ENCODE measurements at regions not wholly inside any gene's neighbourhood (a gene's known extent, or its start where the extent isn't known, plus 50 kb on each side); places are given as distances from the start of the nearest gene placed in this dataset.
A peak's percentile ranks its signal among the peaks of the same experiment; 100 is the strongest.
"Not testable (repeated sequence)": the region's sequence is repeated elsewhere in the genome, so short reads cannot be mapped to it uniquely, and the experiment has no call there.

GRCh38 chr13:52235900-52236595, 76.7 kb upstream of the NEK3 start:
- H3K27ac ChIP-seq (ENCODE audit: low read length); intact Hi-C loops (cut with micrococcal nuclease; ENCODE audit: unreplicated experiment); in situ Hi-C loops (cut with HindIII; ENCODE audit: low pct_unique_long_range_greater_than_20kb, low sequenced_read_pairs); H3K4me3 ChIP-seq (ENCODE audit: low read depth in 2 of 2, low read length in 2 of 2); H3K4me1 ChIP-seq (ENCODE audit: control insufficient read depth, insufficient read depth, low read length); BruUV-seq (replicated peaks); H3K9me3 ChIP-seq (ENCODE audit: control insufficient read depth, insufficient read depth, low read depth, low read length); H3K27me3 ChIP-seq (ENCODE audit: control insufficient read depth, insufficient read depth, low read length); CTCF ChIA-PET; H3K36me3 ChIP-seq (ENCODE audit: control insufficient read depth, insufficient read depth, low read length): not testable (repeated sequence)
- ATAC-seq (peak; percentile 96), DNase-seq (ENCODE audit: low read depth, low spot score) (peak; percentile 15)
- POLR2A ChIA-PET = interaction anchor here (0.7 kb wide), 1 partner anchor 38 kb away, joined by 3 read pairs; no protein-coding TSS in a partner anchor
- peak; percentile 78 for TF ChIP-seq CTCF (IDR thresholded peaks at IDR 0.05)

- in situ Hi-C loops (cut with HindIII; ENCODE audit: low pct_unique_long_range_greater_than_20kb, low sequenced_read_pairs); CTCF ChIA-PET; H3K36me3 ChIP-seq (ENCODE audit: control insufficient read depth, insufficient read depth, low read length); H3K4me3 ChIP-seq (ENCODE audit: low read depth in 2 of 2, low read length in 2 of 2); H3K9me3 ChIP-seq (ENCODE audit: control insufficient read depth, insufficient read depth, low read depth, low read length); BruUV-seq (replicated peaks); POLR2A ChIA-PET; H3K4me1 ChIP-seq (ENCODE audit: control insufficient read depth, insufficient read depth, low read length); intact Hi-C loops (cut with micrococcal nuclease; ENCODE audit: unreplicated experiment); ATAC-seq; H3K27ac ChIP-seq (ENCODE audit: low read length); DNase-seq (ENCODE audit: low read depth, low spot score); H3K27me3 ChIP-seq (ENCODE audit: control insufficient read depth, insufficient read depth, low read length): not testable (repeated sequence)
These were observed 75.5 kb upstream of the NEK3 start for GRCh38 chr13:52234928-52235327.

- H3K9me3 ChIP-seq (ENCODE audit: control insufficient read depth, insufficient read depth, low read depth, low read length); POLR2A ChIA-PET; DNase-seq (ENCODE audit: low read depth, low spot score); BruUV-seq (replicated peaks); CTCF ChIA-PET; intact Hi-C loops (cut with micrococcal nuclease; ENCODE audit: unreplicated experiment); H3K27me3 ChIP-seq (ENCODE audit: control insufficient read depth, insufficient read depth, low read length); ATAC-seq; H3K4me3 ChIP-seq (ENCODE audit: low read depth in 2 of 2, low read length in 2 of 2); H3K27ac ChIP-seq (ENCODE audit: low read length); in situ Hi-C loops (cut with HindIII; ENCODE audit: low pct_unique_long_range_greater_than_20kb, low sequenced_read_pairs); H3K4me1 ChIP-seq (ENCODE audit: control insufficient read depth, insufficient read depth, low read length); H3K36me3 ChIP-seq (ENCODE audit: control insufficient read depth, insufficient read depth, low read length): not testable (repeated sequence)
These were observed 63.7 kb upstream of the NEK3 start for GRCh38 chr13:52223063-52223462.

- BruUV-seq (replicated peaks); intact Hi-C loops (cut with micrococcal nuclease; ENCODE audit: unreplicated experiment); CTCF ChIA-PET; POLR2A ChIA-PET; in situ Hi-C loops (cut with HindIII; ENCODE audit: low pct_unique_long_range_greater_than_20kb, low sequenced_read_pairs); H3K36me3 ChIP-seq (ENCODE audit: control insufficient read depth, insufficient read depth, low read length); H3K9me3 ChIP-seq (ENCODE audit: control insufficient read depth, insufficient read depth, low read depth, low read length); H3K4me3 ChIP-seq (ENCODE audit: low read depth in 2 of 2, low read length in 2 of 2); ATAC-seq; DNase-seq (ENCODE audit: low read depth, low spot score); H3K4me1 ChIP-seq (ENCODE audit: control insufficient read depth, insufficient read depth, low read length); H3K27me3 ChIP-seq (ENCODE audit: control insufficient read depth, insufficient read depth, low read length); H3K27ac ChIP-seq (ENCODE audit: low read length): not testable (repeated sequence)
These were observed 54.5 kb upstream of the NEK3 start for GRCh38 chr13:52213920-52214319.

GRCh38 chr13:52212886-52213285, 53.5 kb upstream of the NEK3 start:
- H3K27me3 ChIP-seq (ENCODE audit: control insufficient read depth, insufficient read depth, low read length); CTCF ChIA-PET; H3K27ac ChIP-seq (ENCODE audit: low read length); POLR2A ChIA-PET; ATAC-seq; H3K9me3 ChIP-seq (ENCODE audit: control insufficient read depth, insufficient read depth, low read depth, low read length); BruUV-seq (replicated peaks); H3K4me3 ChIP-seq (ENCODE audit: low read depth in 2 of 2, low read length in 2 of 2); DNase-seq (ENCODE audit: low read depth, low spot score); H3K4me1 ChIP-seq (ENCODE audit: control insufficient read depth, insufficient read depth, low read length); intact Hi-C loops (cut with micrococcal nuclease; ENCODE audit: unreplicated experiment); H3K36me3 ChIP-seq (ENCODE audit: control insufficient read depth, insufficient read depth, low read length); in situ Hi-C loops (cut with HindIII; ENCODE audit: low pct_unique_long_range_greater_than_20kb, low sequenced_read_pairs): not testable (repeated sequence)

- in situ Hi-C loops (cut with HindIII; ENCODE audit: low pct_unique_long_range_greater_than_20kb, low sequenced_read_pairs); H3K9me3 ChIP-seq (ENCODE audit: control insufficient read depth, insufficient read depth, low read depth, low read length); H3K4me3 ChIP-seq (ENCODE audit: low read depth in 2 of 2, low read length in 2 of 2); H3K27me3 ChIP-seq (ENCODE audit: control insufficient read depth, insufficient read depth, low read length); H3K4me1 ChIP-seq (ENCODE audit: control insufficient read depth, insufficient read depth, low read length); H3K36me3 ChIP-seq (ENCODE audit: control insufficient read depth, insufficient read depth, low read length); DNase-seq (ENCODE audit: low read depth, low spot score); BruUV-seq (replicated peaks); POLR2A ChIA-PET; H3K27ac ChIP-seq (ENCODE audit: low read length); ATAC-seq; CTCF ChIA-PET; intact Hi-C loops (cut with micrococcal nuclease; ENCODE audit: unreplicated experiment): not testable (repeated sequence)
These were observed 52.0 kb upstream of the NEK3 start for GRCh38 chr13:52211416-52211776.

GRCh38 chr13:52210564-52211415, 51.4 kb upstream of the NEK3 start:
- BruUV-seq (replicated peaks); H3K4me3 ChIP-seq (ENCODE audit: low read depth in 2 of 2, low read length in 2 of 2); H3K9me3 ChIP-seq (ENCODE audit: control insufficient read depth, insufficient read depth, low read depth, low read length); H3K27me3 ChIP-seq (ENCODE audit: control insufficient read depth, insufficient read depth, low read length); DNase-seq (ENCODE audit: low read depth, low spot score); POLR2A ChIA-PET; H3K4me1 ChIP-seq (ENCODE audit: control insufficient read depth, insufficient read depth, low read length); H3K27ac ChIP-seq (ENCODE audit: low read length); CTCF ChIA-PET; intact Hi-C loops (cut with micrococcal nuclease; ENCODE audit: unreplicated experiment); H3K36me3 ChIP-seq (ENCODE audit: control insufficient read depth, insufficient read depth, low read length); ATAC-seq; in situ Hi-C loops (cut with HindIII; ENCODE audit: low pct_unique_long_range_greater_than_20kb, low sequenced_read_pairs): not testable (repeated sequence)
